BJ (cell line): ENCODE measurements at regions not wholly inside any gene's neighbourhood (a gene's known extent, or its start where the extent isn't known, plus 50 kb on each side); places are given as distances from the start of the nearest gene placed in this dataset.
A peak's percentile ranks its signal among the peaks of the same experiment; 100 is the strongest.

Source experiments
- CTCF ChIA-PET: fragments of 350-600 bp; formaldehyde crosslinking; extraction: SDS; loops from one replicate; lab custom pipeline; 2021; ENCODE audit warnings: antibody characterized with exemption, inconsistent platforms; lab: Yijun Ruan, JAX
- POLR2A ChIA-PET: fragments of 300-600 bp; sonication (Branson Sonifier 250); formaldehyde crosslinking; extraction: SDS; loops from one replicate; lab custom pipeline; 2021; ENCODE audit warnings: antibody characterized with exemption; lab: Charles Lee
- DNase-seq: peaks from one replicate; pipeline ENCODE4 v3.0.0-alpha.2; 2011; ENCODE audit warnings: low read depth
- H3K27me3 ChIP-seq: 2 replicates; pipeline ENCODE4 v1.6.0; 2011; ENCODE audit warnings: low read length; ENCODE audit not compliant: control insufficient read depth, insufficient read depth
- H3K36me3 ChIP-seq: 2 replicates; pipeline ENCODE4 v1.5.1; 2011; ENCODE audit warnings: low read length; ENCODE audit not compliant: control insufficient read depth, insufficient read depth
- H3K4me3 ChIP-seq: 2 replicates; pipeline ENCODE4 v1.5.1; 2011; ENCODE audit warnings: low read depth, mild to moderate bottlenecking, control low read depth, low read length
- TF ChIP-seq, protein P1 (sequence below): IDR thresholded peaks from 2 replicates; pipeline ENCODE4 v1.5.1; 2011; ENCODE audit warnings: low read depth, mild to moderate bottlenecking, control low read depth, inconsistent platforms, low read length, moderate library complexity; ENCODE audit not compliant: insufficient read depth

DNA sequence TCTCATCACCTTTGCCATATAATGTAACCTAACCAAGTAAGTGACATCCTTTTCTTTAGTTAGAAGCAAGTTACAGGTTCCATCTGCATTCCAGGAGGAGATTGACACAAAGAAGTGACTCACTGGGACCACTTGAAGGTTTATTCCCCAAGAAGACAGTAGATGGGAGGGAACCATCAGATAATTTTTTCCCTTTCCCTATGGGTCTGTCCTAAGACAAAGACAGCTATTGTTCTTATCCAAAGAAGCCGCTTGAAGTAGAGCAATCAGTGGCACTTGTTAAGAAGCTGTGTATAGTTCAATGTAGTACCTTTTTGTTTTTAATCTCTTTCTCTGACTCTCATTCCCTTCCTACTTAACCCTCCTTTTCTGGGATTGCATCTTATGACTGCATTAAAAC, 139.9 kb upstream of the B3GALT2 start:
- no peaks in the 10 kb centered on the region for H3K36me3 ChIP-seq
- DNase-seq = no peak
- ChIA-PET POLR2A (no interaction called here), CTCF (interaction anchor here (1.0 kb wide), 1 partner anchor 10 kb away, joined by 3 read pairs; no protein-coding TSS in a partner anchor)
- H3K4me3 ChIP-seq = no peak overlapping the region
- no peaks in the 10 kb centered on the region for H3K27me3 ChIP-seq
- TF ChIP-seq, protein P1, sequence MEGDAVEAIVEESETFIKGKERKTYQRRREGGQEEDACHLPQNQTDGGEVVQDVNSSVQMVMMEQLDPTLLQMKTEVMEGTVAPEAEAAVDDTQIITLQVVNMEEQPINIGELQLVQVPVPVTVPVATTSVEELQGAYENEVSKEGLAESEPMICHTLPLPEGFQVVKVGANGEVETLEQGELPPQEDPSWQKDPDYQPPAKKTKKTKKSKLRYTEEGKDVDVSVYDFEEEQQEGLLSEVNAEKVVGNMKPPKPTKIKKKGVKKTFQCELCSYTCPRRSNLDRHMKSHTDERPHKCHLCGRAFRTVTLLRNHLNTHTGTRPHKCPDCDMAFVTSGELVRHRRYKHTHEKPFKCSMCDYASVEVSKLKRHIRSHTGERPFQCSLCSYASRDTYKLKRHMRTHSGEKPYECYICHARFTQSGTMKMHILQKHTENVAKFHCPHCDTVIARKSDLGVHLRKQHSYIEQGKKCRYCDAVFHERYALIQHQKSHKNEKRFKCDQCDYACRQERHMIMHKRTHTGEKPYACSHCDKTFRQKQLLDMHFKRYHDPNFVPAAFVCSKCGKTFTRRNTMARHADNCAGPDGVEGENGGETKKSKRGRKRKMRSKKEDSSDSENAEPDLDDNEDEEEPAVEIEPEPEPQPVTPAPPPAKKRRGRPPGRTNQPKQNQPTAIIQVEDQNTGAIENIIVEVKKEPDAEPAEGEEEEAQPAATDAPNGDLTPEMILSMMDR = no peak

DNA sequence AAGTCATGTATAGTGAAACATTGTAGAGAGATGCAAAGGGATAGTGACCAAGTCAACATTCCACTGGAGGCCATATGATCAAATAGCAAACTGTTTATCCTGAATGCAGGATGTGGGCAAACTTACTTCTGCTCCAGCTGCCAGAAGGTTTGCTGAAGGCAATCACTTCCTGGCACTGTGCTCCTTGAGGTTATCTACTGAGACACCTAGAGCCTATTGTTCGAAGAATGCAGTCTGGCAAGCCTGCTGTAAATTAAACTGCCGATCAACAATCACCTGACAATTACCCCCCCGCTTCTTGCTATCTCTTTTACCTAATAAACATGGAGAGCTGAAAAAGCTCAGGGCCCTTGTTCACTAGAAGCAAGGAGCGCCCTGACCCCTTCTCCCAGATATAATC, 139.4 kb upstream of the B3GALT2 start:
- ChIA-PET POLR2A (no interaction called here), CTCF (interaction anchor here (1.2 kb wide), 1 partner anchor 12 kb away, joined by 4 read pairs; no protein-coding TSS in a partner anchor)
- H3K27me3 ChIP-seq = no peaks in the 10 kb centered on the region
- H3K36me3 ChIP-seq = no peaks in the 10 kb centered on the region
- no peak overlapping the region for H3K4me3 ChIP-seq
- DNase-seq = no peak
- TF ChIP-seq, protein P1 = no peak

DNA sequence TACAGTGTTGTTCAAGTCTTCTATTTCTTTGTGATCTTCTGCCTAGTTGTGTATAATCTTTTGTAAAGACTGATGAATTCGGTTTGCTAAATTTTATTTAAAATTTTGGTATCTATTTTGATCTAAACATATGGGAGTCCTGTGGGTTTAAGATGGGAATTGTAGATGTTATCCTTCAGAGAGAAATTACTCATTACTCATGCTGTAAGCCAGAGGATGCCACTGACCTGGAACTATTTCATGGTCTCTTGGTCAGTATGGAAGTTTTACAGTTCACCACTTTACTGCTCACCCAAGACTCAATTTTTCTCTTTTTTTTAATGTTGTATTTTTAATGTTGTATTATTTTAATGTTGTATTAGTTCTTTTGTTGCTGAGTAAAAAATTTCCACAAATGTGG, 138.6 kb upstream of the B3GALT2 start:
- Histone ChIP-seq H3K27me3 (no peaks in the 10 kb centered on the region), H3K36me3 (no peaks in the 10 kb centered on the region), H3K4me3 (no peak overlapping the region)
- no peak for DNase-seq
- CTCF ChIA-PET = interaction anchor here (0.6 to 1.2 kb wide), 3 partner anchors 13 to 1091 kb away, joined by 3 to 4 read pairs (median 3); no protein-coding TSS in a partner anchor
- TF ChIP-seq, protein P1 = no peak
- POLR2A ChIA-PET = no interaction called here

DNA sequence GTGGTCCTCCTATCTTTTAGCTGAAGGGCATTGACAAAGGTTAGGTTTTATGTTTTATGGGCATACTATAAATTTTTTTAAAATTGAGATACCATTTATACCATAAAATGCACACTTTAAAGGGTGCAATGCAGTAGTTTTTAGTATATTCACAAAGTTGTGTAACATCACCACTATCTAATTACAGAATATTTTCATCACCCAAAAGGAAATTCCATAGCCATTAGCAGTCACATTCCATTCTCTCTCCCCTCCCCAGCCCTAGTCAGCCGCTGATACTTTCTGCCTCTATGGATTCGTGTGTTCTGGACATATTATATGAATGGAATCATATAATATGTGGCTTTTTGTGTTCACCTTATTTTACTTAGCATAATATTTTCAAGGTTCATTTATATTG, 135.8 kb upstream of the B3GALT2 start:
- DNase-seq = peak; percentile 27
- H3K36me3 ChIP-seq = no peaks in the 10 kb centered on the region
- ChIA-PET POLR2A (no interaction called here), CTCF (no interaction called here)
- no peak overlapping the region for H3K4me3 ChIP-seq
- no peaks in the 10 kb centered on the region for H3K27me3 ChIP-seq
- TF ChIP-seq, protein P1 = no peak

DNA sequence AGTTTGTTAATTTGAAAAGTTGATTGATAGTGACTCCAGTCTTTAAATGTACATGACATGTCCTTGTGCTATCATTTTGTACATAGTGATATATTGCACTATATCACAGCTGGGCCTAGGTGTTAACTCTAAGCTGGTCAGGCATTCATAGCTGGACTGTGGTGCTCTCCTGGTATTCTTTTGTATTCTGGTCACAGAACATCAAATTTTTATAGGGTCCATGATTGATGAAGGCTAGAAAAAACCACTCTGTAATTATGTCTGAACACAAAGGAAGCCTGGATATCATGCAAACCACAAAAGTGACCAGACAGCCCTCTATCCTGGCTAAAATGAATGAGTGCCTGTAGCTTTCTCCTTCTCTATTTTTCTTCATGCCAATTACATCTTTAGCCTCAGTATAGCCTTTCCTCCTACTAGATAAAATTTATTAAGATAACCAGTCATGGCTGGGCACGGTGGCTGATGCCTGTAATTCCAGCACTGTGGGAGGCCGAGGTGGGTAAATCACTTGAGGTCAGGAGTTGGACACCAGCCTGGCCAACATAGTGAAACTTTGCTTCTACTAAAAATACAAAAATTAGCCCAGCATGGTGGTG, 134.9 kb upstream of the B3GALT2 start:
- ChIA-PET POLR2A (no interaction called here), CTCF (interaction anchor here (1.6 kb wide), 1 partner anchor 9 kb away, joined by 3 read pairs; no protein-coding TSS in a partner anchor)
- Histone ChIP-seq H3K27me3 (no peaks in the 10 kb centered on the region), H3K36me3 (no peaks in the 10 kb centered on the region), H3K4me3 (no peak overlapping the region)
- DNase-seq = no peak
- TF ChIP-seq, protein P1 = no peak
